ENCODE measurements at regions not wholly inside any gene's neighbourhood (a gene's known extent, or its start where the extent isn't known, plus 50 kb on each side); places are given as distances from the start of the nearest gene placed in this dataset.

DNA sequence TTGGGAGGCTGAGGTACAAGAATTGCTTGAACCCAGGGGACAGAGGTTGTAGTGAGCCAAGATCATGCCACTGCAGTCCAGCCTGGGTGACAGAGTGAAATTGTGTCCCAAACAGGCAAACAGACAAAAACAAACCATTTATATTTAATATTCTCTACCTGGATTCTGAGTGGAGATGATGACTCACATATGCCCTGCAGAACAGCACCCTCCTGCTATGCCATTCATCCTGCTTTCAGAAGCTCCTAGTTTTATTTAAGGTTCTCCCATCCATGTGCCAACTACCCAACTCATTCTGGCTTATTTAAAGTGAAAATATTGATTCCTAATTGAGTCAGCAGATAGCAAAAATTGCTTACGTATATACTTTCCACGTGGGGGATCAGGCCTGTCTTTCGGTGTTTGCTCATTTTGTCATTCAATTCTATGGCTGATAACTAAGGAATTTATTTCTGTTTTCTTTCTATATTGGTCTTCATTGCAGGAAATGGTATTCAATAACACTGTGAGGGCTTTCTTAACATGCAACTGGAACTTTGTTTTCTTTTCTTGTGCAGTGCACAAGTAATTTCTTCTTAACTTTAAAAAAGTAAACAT lies 459.1 kb upstream of the JAG1 start:
- H3K4me1 ChIP-seq (ENCODE audit: control insufficient read depth in 3 of 3, insufficient read depth in 3 of 3, low read length in 3 of 3): no peaks in the 10 kb centered on the region
- no peak overlapping the region for H3K4me3 ChIP-seq (ENCODE audit: low read length in 3 of 3)
- H3K9me3 ChIP-seq (ENCODE audit: control insufficient read depth in 3 of 3, low read length in 3 of 3): no peaks in the 10 kb centered on the region
- H3K36me3 ChIP-seq (ENCODE audit: control insufficient read depth in 3 of 3, insufficient read depth in 3 of 3, low read length in 3 of 3): no peaks in the 10 kb centered on the region
- H3K9ac ChIP-seq (ENCODE audit: low read depth in 1 of 3, low read length in 3 of 3): no peak overlapping the region
- H3K27ac ChIP-seq (ENCODE audit: low read depth, low read length): no peak overlapping the region
- no peaks in the 10 kb centered on the region for H3K27me3 ChIP-seq (ENCODE audit: control insufficient read depth in 3 of 3, insufficient read depth in 3 of 3, low read length in 3 of 3)

DNA sequence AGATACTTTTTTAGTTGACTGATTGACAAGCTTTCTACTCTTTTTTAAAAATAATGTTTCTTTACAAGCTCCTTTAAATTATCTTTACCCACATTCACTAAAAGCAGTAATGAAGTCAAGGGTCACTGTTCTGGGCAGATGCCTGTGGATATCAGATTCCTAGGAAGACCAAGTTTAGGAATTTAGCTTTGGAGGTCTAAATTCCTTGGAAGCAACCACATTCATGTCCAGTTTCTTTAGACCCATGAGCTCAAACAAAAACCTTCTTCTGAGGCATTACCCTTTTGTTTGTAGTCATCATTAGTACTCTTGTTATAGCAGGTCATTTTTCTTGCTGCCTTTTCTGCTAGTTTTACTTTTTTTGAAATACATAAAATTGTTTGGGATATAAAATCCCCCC lies 462.9 kb upstream of the JAG1 start:
- Histone ChIP-seq H3K27ac (ENCODE audit: low read depth, low read length) (no peak overlapping the region), H3K4me3 (ENCODE audit: low read length in 3 of 3) (no peak overlapping the region), H3K9me3 (ENCODE audit: control insufficient read depth in 3 of 3, low read length in 3 of 3) (no peaks in the 10 kb centered on the region), H3K9ac (ENCODE audit: low read depth in 1 of 3, low read length in 3 of 3) (no peak overlapping the region), H3K36me3 (ENCODE audit: control insufficient read depth in 3 of 3, insufficient read depth in 3 of 3, low read length in 3 of 3) (no peaks in the 10 kb centered on the region), H3K27me3 (ENCODE audit: control insufficient read depth in 3 of 3, insufficient read depth in 3 of 3, low read length in 3 of 3) (no peaks in the 10 kb centered on the region), H3K4me1 (ENCODE audit: control insufficient read depth in 3 of 3, insufficient read depth in 3 of 3, low read length in 3 of 3) (no peaks in the 10 kb centered on the region)

DNA sequence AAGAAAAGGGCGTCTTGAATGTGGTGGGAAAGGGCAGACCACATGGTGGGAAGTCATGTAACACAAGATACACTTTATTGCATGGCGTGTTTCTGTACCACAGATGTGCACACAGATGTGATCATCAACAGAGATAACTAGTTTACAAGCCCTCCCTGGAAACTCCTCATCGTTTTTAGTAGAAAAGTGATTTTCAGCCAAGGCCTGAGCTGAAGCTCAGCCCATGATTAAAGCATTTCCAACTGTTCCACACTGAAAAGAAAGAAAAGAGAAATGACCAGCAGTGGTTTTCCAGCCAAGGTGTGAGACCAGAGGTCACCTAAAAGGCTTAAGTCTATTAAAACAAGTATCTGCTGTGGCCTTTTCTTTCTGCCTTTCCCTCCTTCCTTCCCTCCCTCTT lies 463.9 kb upstream of the JAG1 start:
- no peak overlapping the region for H3K9ac ChIP-seq (ENCODE audit: low read depth in 1 of 3, low read length in 3 of 3)
- H3K4me3 ChIP-seq (ENCODE audit: low read length in 3 of 3): no peak overlapping the region
- H3K36me3 ChIP-seq (ENCODE audit: control insufficient read depth in 3 of 3, insufficient read depth in 3 of 3, low read length in 3 of 3): no peaks in the 10 kb centered on the region
- H3K4me1 ChIP-seq (ENCODE audit: control insufficient read depth in 3 of 3, insufficient read depth in 3 of 3, low read length in 3 of 3): no peaks in the 10 kb centered on the region
- no peak overlapping the region for H3K27ac ChIP-seq (ENCODE audit: low read depth, low read length)
- H3K9me3 ChIP-seq (ENCODE audit: control insufficient read depth in 3 of 3, low read length in 3 of 3): no peaks in the 10 kb centered on the region
- H3K27me3 ChIP-seq (ENCODE audit: control insufficient read depth in 3 of 3, insufficient read depth in 3 of 3, low read length in 3 of 3): no peaks in the 10 kb centered on the region

DNA sequence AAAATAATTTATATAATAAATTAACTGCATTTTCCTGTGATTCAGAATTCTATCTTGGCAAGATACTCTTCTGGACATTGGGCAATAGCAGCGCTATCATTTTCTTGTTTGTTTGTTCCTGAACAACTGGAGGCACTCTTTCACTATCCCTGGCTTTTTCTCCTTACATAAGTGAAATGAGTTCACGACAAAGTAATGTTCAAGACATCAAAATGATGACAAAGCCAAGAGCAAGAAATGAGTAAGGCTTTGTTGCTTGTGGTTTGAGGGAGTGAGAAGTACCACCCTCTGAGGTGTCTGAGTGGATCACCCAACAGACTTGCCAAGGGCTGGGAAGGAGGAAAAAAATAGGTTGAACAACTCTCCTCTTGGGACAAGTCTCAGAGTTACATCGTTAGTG lies 466.6 kb upstream of the JAG1 start:
- H3K4me3 ChIP-seq (ENCODE audit: low read length in 3 of 3): no peak overlapping the region
- no peaks in the 10 kb centered on the region for H3K36me3 ChIP-seq (ENCODE audit: control insufficient read depth in 3 of 3, insufficient read depth in 3 of 3, low read length in 3 of 3)
- H3K27me3 ChIP-seq (ENCODE audit: control insufficient read depth in 3 of 3, insufficient read depth in 3 of 3, low read length in 3 of 3): no peaks in the 10 kb centered on the region
- no peak overlapping the region for H3K27ac ChIP-seq (ENCODE audit: low read depth, low read length)
- no peak overlapping the region for H3K9ac ChIP-seq (ENCODE audit: low read depth in 1 of 3, low read length in 3 of 3)
- no peaks in the 10 kb centered on the region for H3K9me3 ChIP-seq (ENCODE audit: control insufficient read depth in 3 of 3, low read length in 3 of 3)
- peaks cover 0 to 3% (median 0%) of the 10 kb centered on the region in 3 donors for H3K4me1 ChIP-seq (ENCODE audit: control insufficient read depth in 3 of 3, insufficient read depth in 3 of 3, low read length in 3 of 3)

DNA sequence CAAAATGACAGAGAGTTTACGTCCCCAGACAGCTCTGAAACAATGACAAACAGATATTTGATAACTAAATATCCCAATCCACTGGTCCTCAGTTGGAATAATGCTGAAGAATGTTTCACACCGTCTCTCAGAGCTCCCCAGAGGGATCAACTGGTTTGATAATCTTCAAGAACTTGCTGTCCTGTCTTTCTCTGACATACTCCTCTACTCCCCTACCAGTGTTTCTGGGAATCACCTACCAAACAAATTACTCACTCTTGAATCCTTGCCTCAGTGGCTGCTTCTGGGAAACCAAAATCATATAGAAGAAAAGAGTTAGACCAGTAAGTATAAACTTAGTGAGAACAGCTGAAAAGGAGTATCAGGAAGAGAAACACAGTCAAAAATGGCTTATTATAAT lies 469.7 kb upstream of the JAG1 start:
- no peak overlapping the region for H3K4me3 ChIP-seq (ENCODE audit: low read length in 3 of 3)
- no peaks in the 10 kb centered on the region for H3K27me3 ChIP-seq (ENCODE audit: control insufficient read depth in 3 of 3, insufficient read depth in 3 of 3, low read length in 3 of 3)
- H3K9ac ChIP-seq (ENCODE audit: low read depth in 1 of 3, low read length in 3 of 3): no peak overlapping the region
- no peaks in the 10 kb centered on the region for H3K9me3 ChIP-seq (ENCODE audit: control insufficient read depth in 3 of 3, low read length in 3 of 3)
- H3K4me1 ChIP-seq (ENCODE audit: control insufficient read depth in 3 of 3, insufficient read depth in 3 of 3, low read length in 3 of 3): peaks cover 0 to 3% (median 0%) of the 10 kb centered on the region in 3 donors
- no peaks in the 10 kb centered on the region for H3K36me3 ChIP-seq (ENCODE audit: control insufficient read depth in 3 of 3, insufficient read depth in 3 of 3, low read length in 3 of 3)
- H3K27ac ChIP-seq (ENCODE audit: low read depth, low read length): no peak overlapping the region

DNA sequence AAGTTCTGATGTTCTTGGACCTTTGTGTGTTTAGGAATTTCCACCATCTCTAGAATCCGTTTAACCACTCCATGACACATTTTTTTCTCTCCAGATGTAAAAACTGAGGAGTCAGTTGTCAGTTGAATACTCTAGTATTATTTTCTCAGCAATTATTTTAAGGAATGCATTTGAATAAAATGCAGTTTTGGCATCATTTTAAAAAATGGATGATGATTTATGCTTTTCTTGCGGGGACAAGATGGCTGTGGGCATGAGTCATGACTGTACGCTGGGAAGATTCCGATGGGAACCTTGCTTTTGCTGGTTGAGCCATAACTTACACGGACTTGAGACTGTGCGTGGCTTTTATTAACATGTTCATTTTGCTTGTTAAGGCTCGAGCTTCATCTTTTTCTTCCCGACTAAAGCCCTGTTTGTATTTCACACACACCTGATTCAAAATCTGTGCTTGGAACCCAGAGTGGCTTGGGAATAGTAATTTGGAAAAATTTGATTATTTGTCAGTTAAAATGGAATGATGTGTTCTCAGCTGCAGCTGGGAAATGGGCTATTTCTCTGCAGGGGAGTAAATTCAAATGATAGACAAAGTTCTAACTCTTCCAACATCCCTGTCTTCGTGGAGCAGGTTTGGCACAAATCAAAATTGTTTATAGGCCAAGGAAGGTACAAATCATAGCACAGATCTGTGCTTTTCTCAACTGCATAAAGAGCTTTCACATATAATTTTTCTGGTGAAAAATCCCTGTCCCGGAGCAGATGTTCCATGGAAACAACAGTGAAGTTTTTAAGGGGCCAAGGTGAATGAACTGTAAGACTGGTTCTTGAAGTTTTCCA lies 470.5 kb upstream of the JAG1 start:
- no peak overlapping the region for H3K4me3 ChIP-seq (ENCODE audit: low read length in 3 of 3)
- H3K4me1 ChIP-seq (ENCODE audit: control insufficient read depth in 3 of 3, insufficient read depth in 3 of 3, low read length in 3 of 3): peaks cover 0 to 3% (median 0%) of the 10 kb centered on the region in 3 donors
- H3K27me3 ChIP-seq (ENCODE audit: control insufficient read depth in 3 of 3, insufficient read depth in 3 of 3, low read length in 3 of 3): no peaks in the 10 kb centered on the region
- H3K9ac ChIP-seq (ENCODE audit: low read depth in 1 of 3, low read length in 3 of 3): no peak overlapping the region
- no peaks in the 10 kb centered on the region for H3K9me3 ChIP-seq (ENCODE audit: control insufficient read depth in 3 of 3, low read length in 3 of 3)
- no peak overlapping the region for H3K27ac ChIP-seq (ENCODE audit: low read depth, low read length)
- no peaks in the 10 kb centered on the region for H3K36me3 ChIP-seq (ENCODE audit: control insufficient read depth in 3 of 3, insufficient read depth in 3 of 3, low read length in 3 of 3)

DNA sequence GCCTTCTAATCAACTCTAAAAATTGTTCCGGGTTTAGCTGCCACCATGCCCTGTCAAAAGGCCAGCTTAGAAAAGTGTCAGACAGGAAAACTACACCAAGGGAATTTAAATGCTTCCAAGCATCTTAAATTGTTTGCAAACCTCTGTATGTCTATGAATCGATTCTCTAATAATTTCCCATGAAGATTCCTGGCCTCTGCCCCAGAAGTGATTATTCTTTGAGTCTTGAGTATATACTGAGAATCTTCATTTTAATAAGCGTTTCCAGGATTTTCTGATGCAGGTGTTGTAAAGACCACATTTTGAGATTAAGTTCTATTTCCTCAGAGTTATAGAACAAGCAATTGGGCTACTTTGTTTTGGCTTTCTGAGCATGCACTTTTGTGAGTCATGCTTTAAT lies 471.8 kb upstream of the JAG1 start:
- no peaks in the 10 kb centered on the region for H3K9me3 ChIP-seq (ENCODE audit: control insufficient read depth in 3 of 3, low read length in 3 of 3)
- H3K4me3 ChIP-seq (ENCODE audit: low read length in 3 of 3): no peak overlapping the region
- peaks cover 0 to 3% (median 0%) of the 10 kb centered on the region in 3 donors for H3K4me1 ChIP-seq (ENCODE audit: control insufficient read depth in 3 of 3, insufficient read depth in 3 of 3, low read length in 3 of 3)
- no peak overlapping the region for H3K27ac ChIP-seq (ENCODE audit: low read depth, low read length)
- H3K36me3 ChIP-seq (ENCODE audit: control insufficient read depth in 3 of 3, insufficient read depth in 3 of 3, low read length in 3 of 3): no peaks in the 10 kb centered on the region
- no peak overlapping the region for H3K9ac ChIP-seq (ENCODE audit: low read depth in 1 of 3, low read length in 3 of 3)
- no peaks in the 10 kb centered on the region for H3K27me3 ChIP-seq (ENCODE audit: control insufficient read depth in 3 of 3, insufficient read depth in 3 of 3, low read length in 3 of 3)

DNA sequence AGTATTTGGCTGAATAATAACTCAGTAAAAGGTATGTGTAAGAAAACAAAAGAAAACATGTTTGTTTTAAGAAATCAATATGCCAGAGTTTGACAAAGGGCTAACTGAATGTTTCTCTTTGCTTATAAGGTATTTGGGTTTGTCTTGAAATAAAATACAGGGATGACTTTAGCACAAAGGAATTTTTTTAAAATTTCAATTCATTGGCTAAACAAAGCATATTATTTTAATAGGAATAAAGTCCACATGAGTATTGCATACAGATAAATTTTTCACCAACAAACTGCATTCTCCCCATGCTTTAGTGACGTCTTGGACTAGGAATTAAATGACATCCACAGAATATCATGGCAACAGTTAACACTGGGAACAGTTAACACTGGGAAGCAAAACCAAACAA lies 480.0 kb upstream of the JAG1 start:
- Histone ChIP-seq H3K27ac (ENCODE audit: low read depth, low read length) (no peak overlapping the region), H3K4me3 (ENCODE audit: low read length in 3 of 3) (no peak overlapping the region), H3K9me3 (ENCODE audit: control insufficient read depth in 3 of 3, low read length in 3 of 3) (no peaks in the 10 kb centered on the region), H3K4me1 (ENCODE audit: control insufficient read depth in 3 of 3, insufficient read depth in 3 of 3, low read length in 3 of 3) (no peaks in the 10 kb centered on the region), H3K36me3 (ENCODE audit: control insufficient read depth in 3 of 3, insufficient read depth in 3 of 3, low read length in 3 of 3) (no peaks in the 10 kb centered on the region), H3K27me3 (ENCODE audit: control insufficient read depth in 3 of 3, insufficient read depth in 3 of 3, low read length in 3 of 3) (no peaks in the 10 kb centered on the region), H3K9ac (ENCODE audit: low read depth in 1 of 3, low read length in 3 of 3) (no peak overlapping the region)

DNA sequence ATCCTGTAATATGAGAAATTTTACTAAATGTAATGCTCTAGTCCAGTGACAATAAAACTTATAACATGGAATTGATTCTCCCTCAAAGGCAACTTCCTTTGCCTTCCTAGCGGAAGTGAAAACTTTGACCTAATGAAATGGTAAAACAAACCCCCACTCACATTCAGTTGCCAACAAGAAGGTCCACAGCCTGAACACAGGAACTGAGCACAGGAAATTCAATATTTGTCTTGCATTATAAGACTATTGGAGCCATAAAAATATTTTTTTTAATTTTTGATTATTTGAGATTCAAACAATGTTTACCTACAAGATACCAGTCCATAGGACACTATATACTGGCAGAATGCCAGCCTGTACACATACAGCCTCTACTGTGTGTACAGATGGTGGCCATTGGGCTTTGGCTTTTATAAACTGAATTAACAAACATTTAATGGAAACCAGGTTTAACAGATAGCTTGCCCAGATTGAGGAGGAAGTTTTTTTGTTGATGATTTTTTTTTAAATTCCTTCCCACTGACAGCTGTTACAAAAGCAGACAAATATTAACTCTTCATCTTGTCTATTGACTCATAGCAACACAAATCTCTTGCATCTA lies 481.5 kb upstream of the JAG1 start:
- peaks cover 8 to 11% (median 8%) of the 10 kb centered on the region in 3 donors for H3K4me1 ChIP-seq (ENCODE audit: control insufficient read depth in 3 of 3, insufficient read depth in 3 of 3, low read length in 3 of 3)
- no peak overlapping the region for H3K9ac ChIP-seq (ENCODE audit: low read depth in 1 of 3, low read length in 3 of 3)
- H3K4me3 ChIP-seq (ENCODE audit: low read length in 3 of 3): no peak overlapping the region
- H3K27ac ChIP-seq (ENCODE audit: low read depth, low read length): no peak overlapping the region
- H3K27me3 ChIP-seq (ENCODE audit: control insufficient read depth in 3 of 3, insufficient read depth in 3 of 3, low read length in 3 of 3): no peaks in the 10 kb centered on the region
- H3K36me3 ChIP-seq (ENCODE audit: control insufficient read depth in 3 of 3, insufficient read depth in 3 of 3, low read length in 3 of 3): no peaks in the 10 kb centered on the region
- H3K9me3 ChIP-seq (ENCODE audit: control insufficient read depth in 3 of 3, low read length in 3 of 3): no peaks in the 10 kb centered on the region

DNA sequence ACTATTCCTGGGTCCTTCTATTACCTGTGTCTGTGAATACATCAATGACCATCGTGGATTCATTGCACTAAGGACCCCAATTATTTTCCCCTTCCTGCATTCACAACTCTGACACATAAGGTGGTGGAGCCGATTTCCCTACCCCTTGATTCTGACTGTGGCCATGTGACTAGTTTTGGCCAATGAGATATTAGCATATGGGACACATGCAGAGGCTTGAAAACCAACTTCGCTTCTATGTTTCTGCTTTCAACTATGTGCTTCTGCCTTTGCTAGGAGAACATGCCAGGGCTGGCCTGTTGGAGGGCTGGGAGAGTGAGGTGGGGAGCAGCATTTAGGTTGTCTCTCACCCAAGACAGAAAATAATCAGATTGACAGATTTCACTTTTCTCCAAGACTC lies 483.1 kb upstream of the JAG1 start:
- Histone ChIP-seq H3K27me3 (ENCODE audit: control insufficient read depth in 3 of 3, insufficient read depth in 3 of 3, low read length in 3 of 3) (no peaks in the 10 kb centered on the region), H3K27ac (ENCODE audit: low read depth, low read length) (no peak overlapping the region), H3K4me1 (ENCODE audit: control insufficient read depth in 3 of 3, insufficient read depth in 3 of 3, low read length in 3 of 3) (peaks cover 8 to 12% (median 8%) of the 10 kb centered on the region in 3 donors), H3K9me3 (ENCODE audit: control insufficient read depth in 3 of 3, low read length in 3 of 3) (no peaks in the 10 kb centered on the region), H3K4me3 (ENCODE audit: low read length in 3 of 3) (no peak overlapping the region), H3K36me3 (ENCODE audit: control insufficient read depth in 3 of 3, insufficient read depth in 3 of 3, low read length in 3 of 3) (no peaks in the 10 kb centered on the region), H3K9ac (ENCODE audit: low read depth in 1 of 3, low read length in 3 of 3) (no peak overlapping the region)

Data from skeletal muscle tissue (tissue), 3 donors.